ENCODE measurements at regions not wholly inside any gene's neighbourhood (a gene's known extent, or its start where the extent isn't known, plus 50 kb on each side); places are given as distances from the start of the nearest gene placed in this dataset.
A peak's percentile ranks its signal among the peaks of the same experiment; 100 is the strongest.
"Not testable (repeated sequence)": the region's sequence is repeated elsewhere in the genome, so short reads cannot be mapped to it uniquely, and the experiment has no call there.

DNA sequence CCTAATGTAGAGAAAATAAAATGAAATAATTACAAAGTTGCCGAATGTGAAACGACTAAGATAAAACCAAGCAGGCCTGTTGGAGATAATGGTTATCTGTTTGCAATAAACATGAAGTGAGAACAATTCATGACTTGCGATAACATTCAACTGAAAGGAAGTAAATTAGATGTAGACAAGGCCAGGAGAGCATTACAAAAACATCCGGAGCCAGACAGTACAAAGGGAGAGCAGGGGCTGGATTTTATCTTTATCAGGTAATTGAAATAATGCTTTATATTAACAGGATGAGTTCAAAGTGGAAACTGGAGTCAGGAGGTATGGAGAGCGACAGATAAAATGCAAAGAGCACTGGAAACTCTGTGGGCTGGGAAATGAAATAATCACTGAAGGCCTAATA, 265.6 kb upstream of the GOT2 start:
- no peak overlapping the region for H3K9ac ChIP-seq (ENCODE audit: low read depth in 1 of 3, low read length in 3 of 3)
- H3K27me3 ChIP-seq (ENCODE audit: control insufficient read depth in 3 of 3, insufficient read depth in 3 of 3, low read length in 3 of 3): no peaks in the 10 kb centered on the region
- no peaks in the 10 kb centered on the region for H3K4me1 ChIP-seq (ENCODE audit: control insufficient read depth in 3 of 3, insufficient read depth in 3 of 3, low read length in 3 of 3)
- H3K4me3 ChIP-seq (ENCODE audit: low read length in 3 of 3): no peak overlapping the region
- no peaks in the 10 kb centered on the region for H3K36me3 ChIP-seq (ENCODE audit: control insufficient read depth in 3 of 3, insufficient read depth in 3 of 3, low read length in 3 of 3)
- no peak overlapping the region for H3K27ac ChIP-seq (ENCODE audit: low read depth, low read length)
- no peaks in the 10 kb centered on the region for H3K9me3 ChIP-seq (ENCODE audit: control insufficient read depth in 3 of 3, low read length in 3 of 3)

DNA sequence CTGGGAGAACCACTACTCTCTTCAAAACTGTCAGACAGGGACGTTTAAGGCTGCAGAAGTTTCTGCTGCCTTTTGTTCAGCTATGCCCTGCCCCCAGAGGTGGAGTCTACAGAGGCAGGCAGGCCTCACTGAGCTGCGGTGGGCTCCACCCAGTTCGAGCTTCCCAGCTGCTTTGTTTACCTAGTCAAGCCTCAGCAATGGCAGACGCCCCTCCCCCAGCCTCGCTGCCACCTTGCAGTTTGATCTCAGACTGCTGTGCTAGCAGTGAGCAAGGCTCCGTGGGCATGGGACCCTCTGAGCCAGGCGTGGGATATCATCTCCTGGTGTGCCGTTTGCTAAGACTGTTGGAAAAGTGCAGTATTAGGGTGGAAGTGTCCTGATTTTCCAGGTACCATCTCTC, 258.6 kb upstream of the GOT2 start:
- H3K4me1 ChIP-seq (ENCODE audit: control insufficient read depth in 3 of 3, insufficient read depth in 3 of 3, low read length in 3 of 3); H3K9ac ChIP-seq (ENCODE audit: low read depth in 1 of 3, low read length in 3 of 3); H3K4me3 ChIP-seq (ENCODE audit: low read length in 3 of 3); H3K36me3 ChIP-seq (ENCODE audit: control insufficient read depth in 3 of 3, insufficient read depth in 3 of 3, low read length in 3 of 3); H3K27me3 ChIP-seq (ENCODE audit: control insufficient read depth in 3 of 3, insufficient read depth in 3 of 3, low read length in 3 of 3); H3K27ac ChIP-seq (ENCODE audit: low read depth, low read length); H3K9me3 ChIP-seq (ENCODE audit: control insufficient read depth in 3 of 3, low read length in 3 of 3): not testable (repeated sequence)

DNA sequence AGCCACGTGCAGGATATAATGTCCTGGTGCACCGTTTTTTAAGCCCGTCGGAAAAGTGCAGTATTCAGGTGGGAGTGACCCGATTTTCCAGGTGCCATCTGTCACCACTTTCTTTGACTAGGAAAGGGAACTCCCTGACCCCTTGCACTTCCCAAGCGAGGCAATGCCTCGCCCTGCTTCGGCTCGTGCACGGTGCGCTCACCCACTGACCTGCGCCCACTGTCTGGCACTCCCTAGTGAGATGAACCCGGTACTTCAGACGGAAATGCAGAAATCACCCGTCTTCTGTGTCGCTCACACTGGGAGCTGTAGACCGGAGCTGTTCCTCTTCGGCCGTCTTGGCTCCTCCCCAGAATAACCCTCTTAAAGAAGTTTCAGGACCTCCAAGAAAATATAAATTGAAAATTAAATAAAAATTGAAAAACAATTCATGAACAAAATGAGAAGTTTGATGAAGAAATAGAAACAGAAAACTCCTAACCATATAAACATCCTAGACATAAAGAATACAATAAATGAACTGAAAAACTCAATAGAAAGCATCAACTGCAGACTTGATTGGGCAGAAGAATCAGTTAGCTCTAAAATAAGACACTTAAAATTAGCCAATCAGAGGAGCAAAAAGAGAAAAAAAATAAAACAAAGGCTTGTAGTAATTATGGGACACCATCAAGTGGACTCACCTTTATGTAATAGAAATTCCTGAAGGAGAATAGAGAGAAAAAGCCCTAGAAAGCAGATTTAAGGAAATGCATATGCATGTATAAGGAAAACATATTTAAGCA, 249.3 kb upstream of the GOT2 start:
- not testable (repeated sequence) for H3K4me1 ChIP-seq (ENCODE audit: control insufficient read depth in 3 of 3, insufficient read depth in 3 of 3, low read length in 3 of 3); H3K9ac ChIP-seq (ENCODE audit: low read depth in 1 of 3, low read length in 3 of 3); H3K9me3 ChIP-seq (ENCODE audit: control insufficient read depth in 3 of 3, low read length in 3 of 3); H3K4me3 ChIP-seq (ENCODE audit: low read length in 3 of 3); H3K27ac ChIP-seq (ENCODE audit: low read depth, low read length); H3K36me3 ChIP-seq (ENCODE audit: control insufficient read depth in 3 of 3, insufficient read depth in 3 of 3, low read length in 3 of 3); H3K27me3 ChIP-seq (ENCODE audit: control insufficient read depth in 3 of 3, insufficient read depth in 3 of 3, low read length in 3 of 3)

DNA sequence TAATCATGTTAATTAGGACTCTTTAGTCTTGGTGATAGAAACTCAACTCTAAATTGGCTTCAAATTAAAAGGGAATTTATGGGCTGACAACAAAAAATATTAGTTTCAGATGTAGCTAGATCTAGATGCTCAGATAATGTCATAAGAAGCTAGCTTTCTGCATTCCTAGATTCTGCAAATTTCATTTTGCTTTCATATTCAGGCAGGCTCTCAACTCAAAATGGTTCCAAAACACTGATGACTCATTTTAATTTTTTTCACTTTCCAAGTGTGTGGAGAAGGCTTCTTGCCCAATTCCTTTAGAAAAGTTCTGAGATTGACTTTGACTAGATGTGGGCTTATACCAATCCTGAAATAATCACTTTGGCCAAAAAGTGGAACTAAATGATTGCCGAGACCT, 236.7 kb upstream of the GOT2 start:
- Histone ChIP-seq H3K4me3 (ENCODE audit: low read length in 3 of 3) (peak overlapping the region in 1 of 3 donors; percentile 9), H3K36me3 (ENCODE audit: control insufficient read depth in 3 of 3, insufficient read depth in 3 of 3, low read length in 3 of 3) (no peaks in the 10 kb centered on the region), H3K9ac (ENCODE audit: low read depth in 1 of 3, low read length in 3 of 3) (no peak overlapping the region), H3K4me1 (ENCODE audit: control insufficient read depth in 3 of 3, insufficient read depth in 3 of 3, low read length in 3 of 3) (peaks cover 0 to 5% (median 0%) of the 10 kb centered on the region in 3 donors), H3K27ac (ENCODE audit: low read depth, low read length) (no peak overlapping the region), H3K9me3 (ENCODE audit: control insufficient read depth in 3 of 3, low read length in 3 of 3) (no peaks in the 10 kb centered on the region), H3K27me3 (ENCODE audit: control insufficient read depth in 3 of 3, insufficient read depth in 3 of 3, low read length in 3 of 3) (no peaks in the 10 kb centered on the region)

DNA sequence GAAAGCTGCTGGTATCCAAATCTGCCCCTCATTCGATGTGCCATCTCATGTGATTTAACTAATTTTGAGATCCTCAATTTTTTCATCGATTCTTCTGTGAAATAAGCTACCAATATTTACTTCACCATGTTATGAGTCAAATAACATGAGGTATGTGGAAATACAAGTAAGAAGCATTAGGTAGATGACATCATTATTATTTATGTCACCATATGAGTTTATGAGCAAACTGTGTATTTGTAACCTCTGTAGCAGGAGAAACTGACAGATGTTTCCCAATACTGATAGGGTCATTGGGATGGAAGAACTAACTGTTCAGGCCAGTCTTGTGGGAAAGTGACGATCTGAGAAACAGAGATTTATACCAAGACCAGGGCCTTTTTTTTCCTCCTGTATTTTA, 229.4 kb upstream of the GOT2 start:
- no peaks in the 10 kb centered on the region for H3K27me3 ChIP-seq (ENCODE audit: control insufficient read depth in 3 of 3, insufficient read depth in 3 of 3, low read length in 3 of 3)
- H3K27ac ChIP-seq (ENCODE audit: low read depth, low read length): no peak overlapping the region
- no peak overlapping the region for H3K9ac ChIP-seq (ENCODE audit: low read depth in 1 of 3, low read length in 3 of 3)
- no peaks in the 10 kb centered on the region for H3K9me3 ChIP-seq (ENCODE audit: control insufficient read depth in 3 of 3, low read length in 3 of 3)
- H3K36me3 ChIP-seq (ENCODE audit: control insufficient read depth in 3 of 3, insufficient read depth in 3 of 3, low read length in 3 of 3): no peaks in the 10 kb centered on the region
- no peaks in the 10 kb centered on the region for H3K4me1 ChIP-seq (ENCODE audit: control insufficient read depth in 3 of 3, insufficient read depth in 3 of 3, low read length in 3 of 3)
- H3K4me3 ChIP-seq (ENCODE audit: low read length in 3 of 3): no peak overlapping the region

DNA sequence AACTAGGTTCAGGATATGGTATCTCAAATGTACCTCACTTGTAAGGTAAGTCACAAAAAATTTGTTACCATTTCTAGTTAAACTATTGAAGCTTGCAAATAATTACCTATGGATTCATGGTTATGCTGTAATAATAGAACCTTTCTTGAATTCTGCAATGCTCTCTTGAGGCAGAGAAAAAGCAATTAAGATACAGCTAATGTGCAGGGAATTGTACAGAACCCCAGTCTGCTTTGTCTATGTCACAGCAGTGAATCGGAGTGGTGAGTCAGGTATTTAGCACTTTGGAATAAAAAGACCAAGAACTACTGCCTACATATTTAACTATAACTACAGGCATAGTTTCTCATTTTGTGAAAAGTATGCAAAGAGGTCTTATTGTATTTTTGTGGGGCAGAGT, 228.7 kb upstream of the GOT2 start:
- H3K9ac ChIP-seq (ENCODE audit: low read depth in 1 of 3, low read length in 3 of 3): no peak overlapping the region
- no peaks in the 10 kb centered on the region for H3K36me3 ChIP-seq (ENCODE audit: control insufficient read depth in 3 of 3, insufficient read depth in 3 of 3, low read length in 3 of 3)
- H3K4me3 ChIP-seq (ENCODE audit: low read length in 3 of 3): no peak overlapping the region
- no peaks in the 10 kb centered on the region for H3K9me3 ChIP-seq (ENCODE audit: control insufficient read depth in 3 of 3, low read length in 3 of 3)
- H3K4me1 ChIP-seq (ENCODE audit: control insufficient read depth in 3 of 3, insufficient read depth in 3 of 3, low read length in 3 of 3): no peaks in the 10 kb centered on the region
- H3K27me3 ChIP-seq (ENCODE audit: control insufficient read depth in 3 of 3, insufficient read depth in 3 of 3, low read length in 3 of 3): no peaks in the 10 kb centered on the region
- H3K27ac ChIP-seq (ENCODE audit: low read depth, low read length): no peak overlapping the region

DNA sequence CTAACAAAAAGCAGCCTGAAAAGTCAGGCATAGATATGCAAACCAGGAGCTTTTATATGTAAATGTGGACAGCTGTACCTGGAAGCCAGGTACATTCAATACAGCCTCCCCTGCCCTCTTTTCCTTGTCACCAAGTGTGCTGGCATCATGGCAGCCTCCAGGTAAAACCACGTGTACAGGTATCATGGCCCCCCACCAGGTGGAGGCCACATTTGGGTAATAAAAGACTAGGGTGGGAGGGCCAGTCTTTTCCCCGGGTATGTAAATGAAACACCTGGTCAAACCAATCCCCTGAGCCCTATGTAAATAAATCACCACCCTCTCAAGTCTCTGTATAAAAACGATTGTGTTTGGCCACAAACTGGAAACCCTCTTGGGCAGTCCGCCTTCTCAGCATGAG, 226.4 kb upstream of the GOT2 start:
- H3K27ac ChIP-seq (ENCODE audit: low read depth, low read length): no peak overlapping the region
- H3K4me3 ChIP-seq (ENCODE audit: low read length in 3 of 3): no peak overlapping the region
- no peak overlapping the region for H3K9ac ChIP-seq (ENCODE audit: low read depth in 1 of 3, low read length in 3 of 3)
- H3K4me1 ChIP-seq (ENCODE audit: control insufficient read depth in 3 of 3, insufficient read depth in 3 of 3, low read length in 3 of 3): no peaks in the 10 kb centered on the region
- H3K27me3 ChIP-seq (ENCODE audit: control insufficient read depth in 3 of 3, insufficient read depth in 3 of 3, low read length in 3 of 3): no peaks in the 10 kb centered on the region
- no peaks in the 10 kb centered on the region for H3K36me3 ChIP-seq (ENCODE audit: control insufficient read depth in 3 of 3, insufficient read depth in 3 of 3, low read length in 3 of 3)
- no peaks in the 10 kb centered on the region for H3K9me3 ChIP-seq (ENCODE audit: control insufficient read depth in 3 of 3, low read length in 3 of 3)

DNA sequence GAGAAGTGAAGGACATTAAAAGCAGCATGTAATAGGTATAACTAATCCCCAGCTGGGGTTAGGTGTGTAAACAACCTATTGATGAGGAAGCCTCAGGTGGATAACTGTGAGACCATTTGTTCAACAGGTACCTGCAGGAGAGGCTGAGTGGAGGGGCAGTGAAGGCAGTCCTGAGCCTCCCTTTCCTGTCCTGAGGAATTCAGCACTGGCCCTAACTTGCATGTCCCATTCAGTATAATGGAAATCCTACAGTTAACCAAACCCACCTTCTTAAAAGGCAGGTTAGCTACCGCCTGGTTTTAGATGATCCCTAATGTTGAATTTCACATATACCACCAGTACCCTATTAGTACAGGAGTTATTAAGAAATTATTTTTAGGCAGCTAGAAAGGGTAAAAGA, 225.9 kb upstream of the GOT2 start:
- H3K27ac ChIP-seq (ENCODE audit: low read depth, low read length): no peak overlapping the region
- H3K4me1 ChIP-seq (ENCODE audit: control insufficient read depth in 3 of 3, insufficient read depth in 3 of 3, low read length in 3 of 3): no peaks in the 10 kb centered on the region
- H3K27me3 ChIP-seq (ENCODE audit: control insufficient read depth in 3 of 3, insufficient read depth in 3 of 3, low read length in 3 of 3): no peaks in the 10 kb centered on the region
- H3K4me3 ChIP-seq (ENCODE audit: low read length in 3 of 3): no peak overlapping the region
- H3K9ac ChIP-seq (ENCODE audit: low read depth in 1 of 3, low read length in 3 of 3): no peak overlapping the region
- H3K9me3 ChIP-seq (ENCODE audit: control insufficient read depth in 3 of 3, low read length in 3 of 3): no peaks in the 10 kb centered on the region
- no peaks in the 10 kb centered on the region for H3K36me3 ChIP-seq (ENCODE audit: control insufficient read depth in 3 of 3, insufficient read depth in 3 of 3, low read length in 3 of 3)

DNA sequence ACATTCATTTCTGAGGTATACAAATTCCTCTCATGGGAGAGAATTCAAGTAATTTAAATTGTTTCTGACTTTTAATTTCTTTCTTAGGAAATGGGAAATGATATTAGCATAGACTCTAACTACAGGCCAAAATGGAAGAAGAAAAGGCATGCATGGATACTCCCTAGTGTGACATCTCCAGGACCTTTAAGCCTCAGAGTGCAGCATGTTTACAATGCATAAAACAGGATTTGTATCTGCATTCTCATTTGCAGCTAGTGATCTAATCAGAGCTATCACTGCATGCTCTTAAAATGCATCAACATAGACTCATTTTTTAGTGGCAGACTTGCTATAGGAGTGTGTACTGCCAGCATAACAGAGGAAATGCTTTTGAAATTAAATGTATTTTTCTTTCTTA, 224.6 kb upstream of the GOT2 start:
- H3K4me3 ChIP-seq (ENCODE audit: low read length in 3 of 3): no peak overlapping the region

DNA sequence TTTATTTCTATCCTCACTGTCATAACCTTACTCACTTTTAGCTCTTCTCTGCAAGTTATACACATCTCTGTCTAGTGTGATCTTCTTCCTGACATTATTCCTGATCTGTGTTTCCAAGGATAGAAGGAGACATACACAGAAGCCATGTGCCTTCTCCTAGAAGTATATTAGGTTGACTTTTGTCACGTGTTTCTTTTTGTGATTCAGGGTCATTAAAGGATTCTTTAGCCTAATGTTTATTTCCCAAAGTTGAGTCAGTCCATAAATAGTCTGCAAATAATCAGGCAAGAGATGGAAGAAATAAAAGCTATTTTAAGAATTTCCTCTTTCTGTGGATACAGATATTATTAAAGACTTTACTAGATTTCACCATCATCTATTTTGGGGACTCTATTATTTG, 214.1 kb upstream of the GOT2 start:
- no peaks in the 10 kb centered on the region for H3K4me1 ChIP-seq (ENCODE audit: control insufficient read depth in 3 of 3, insufficient read depth in 3 of 3, low read length in 3 of 3)
- no peak overlapping the region for H3K27ac ChIP-seq (ENCODE audit: low read depth, low read length)
- no peaks in the 10 kb centered on the region for H3K27me3 ChIP-seq (ENCODE audit: control insufficient read depth in 3 of 3, insufficient read depth in 3 of 3, low read length in 3 of 3)
- H3K9ac ChIP-seq (ENCODE audit: low read depth in 1 of 3, low read length in 3 of 3): no peak overlapping the region
- H3K36me3 ChIP-seq (ENCODE audit: control insufficient read depth in 3 of 3, insufficient read depth in 3 of 3, low read length in 3 of 3): no peaks in the 10 kb centered on the region
- no peak overlapping the region for H3K4me3 ChIP-seq (ENCODE audit: low read length in 3 of 3)
- H3K9me3 ChIP-seq (ENCODE audit: control insufficient read depth in 3 of 3, low read length in 3 of 3): no peaks in the 10 kb centered on the region

More for the DNA sequence above, 224.6 kb upstream of the GOT2 start:
- Histone ChIP-seq H3K9me3 (ENCODE audit: control insufficient read depth in 3 of 3, low read length in 3 of 3) (no peaks in the 10 kb centered on the region), H3K27me3 (ENCODE audit: control insufficient read depth in 3 of 3, insufficient read depth in 3 of 3, low read length in 3 of 3) (no peaks in the 10 kb centered on the region), H3K36me3 (ENCODE audit: control insufficient read depth in 3 of 3, insufficient read depth in 3 of 3, low read length in 3 of 3) (no peaks in the 10 kb centered on the region), H3K4me1 (ENCODE audit: control insufficient read depth in 3 of 3, insufficient read depth in 3 of 3, low read length in 3 of 3) (no peaks in the 10 kb centered on the region), H3K27ac (ENCODE audit: low read depth, low read length) (no peak overlapping the region), H3K9ac (ENCODE audit: low read depth in 1 of 3, low read length in 3 of 3) (no peak overlapping the region)
